Right atrium auricular region (tissue), 2 donors: ENCODE measurements at regions not wholly inside any gene's neighbourhood (a gene's known extent, or its start where the extent isn't known, plus 50 kb on each side); places are given as distances from the start of the nearest gene placed in this dataset.
A peak's percentile ranks its signal among the peaks of the same experiment; 100 is the strongest.

Experiments
- DNase-seq: peaks from one replicate; pipeline ENCODE4 v3.0.0-alpha.2; 2019; ENCODE audit warnings: low spot score
- H3K27ac ChIP-seq, 2 donors: fragments of 200-600 bp; sonication (generic); 1 replicate in 1 of 2; 2 replicates in 1 of 2; pipeline ENCODE4 v1.5.1; 2016 to 2019
- H3K27me3 ChIP-seq, 2 donors: fragments of 200-600 bp; sonication (generic); one replicate each; pipeline versions ENCODE4 v1.5.1 to v1.6.0; 2017 to 2019
- H3K36me3 ChIP-seq: fragments of 200-600 bp; sonication (generic); one replicate; pipeline ENCODE4 v1.5.1; 2016
- H3K4me1 ChIP-seq, 2 donors: fragments of 200-600 bp; sonication (generic); one replicate each; pipeline versions ENCODE4 v1.5.1 to v1.6.0; 2017 to 2019
- H3K4me3 ChIP-seq, 2 donors: fragments of 200-600 bp; sonication (generic); 1 replicate in 1 of 2; 2 replicates in 1 of 2; pipeline ENCODE4 v1.5.1; 2017 to 2019; ENCODE audit warnings: mild to moderate bottlenecking in 1 of 2, moderate library complexity in 1 of 2
- H3K9me3 ChIP-seq, 2 donors: fragments of 200-600 bp; sonication (generic); one replicate each; pipeline ENCODE4 v1.5.1; 2019
- CTCF ChIP-seq, 2 donors: fragments of 200-600 bp; sonication (generic); IDR thresholded peaks; one replicate each; pipeline ENCODE4 v1.5.1; 2019; ENCODE audit warnings: antibody characterized with exemption in 2 of 2

- no peaks in the 10 kb centered on the region for H3K9me3 ChIP-seq
- H3K36me3 ChIP-seq = no peaks in the 10 kb centered on the region
- DNase-seq = peak; percentile 79
These were observed 260.3 kb upstream of the ADAMTS16 start for GRCh38 chr5:4879693-4880303.

GRCh38 chr5:4880304-4880741 lies 259.8 kb upstream of the ADAMTS16 start:
- Histone ChIP-seq H3K9me3 (no peaks in the 10 kb centered on the region), H3K4me3 (no peak overlapping the region), H3K27ac (no peak overlapping the region), H3K27me3 (no peaks in the 10 kb centered on the region), H3K4me1 (no peaks in the 10 kb centered on the region), H3K36me3 (no peaks in the 10 kb centered on the region)
- no peak for DNase-seq
- no peak for TF ChIP-seq CTCF (IDR thresholded peaks at IDR 0.05)

More at GRCh38 chr5:4879693-4880303, 260.3 kb upstream of the ADAMTS16 start:
- H3K4me1 ChIP-seq = no peaks in the 10 kb centered on the region
- no peak overlapping the region for H3K4me3 ChIP-seq
- H3K27me3 ChIP-seq = no peaks in the 10 kb centered on the region
- no peak overlapping the region for H3K27ac ChIP-seq
- peak; percentile 81 to 94 for TF ChIP-seq CTCF (IDR thresholded peaks at IDR 0.05)

- no peaks in the 10 kb centered on the region for H3K27me3 ChIP-seq
- no peaks in the 10 kb centered on the region for H3K36me3 ChIP-seq
- no peak for DNase-seq
- H3K4me3 ChIP-seq = no peak overlapping the region
- no peaks in the 10 kb centered on the region for H3K4me1 ChIP-seq
- no peak for TF ChIP-seq CTCF (IDR thresholded peaks at IDR 0.05)
- H3K9me3 ChIP-seq = no peaks in the 10 kb centered on the region
- no peak overlapping the region for H3K27ac ChIP-seq
These were observed 258.6 kb upstream of the ADAMTS16 start for GRCh38 chr5:4881366-4882002.

GRCh38 chr5:4882186-4882585 lies 257.9 kb upstream of the ADAMTS16 start:
- no peaks in the 10 kb centered on the region for H3K36me3 ChIP-seq
- no peak for TF ChIP-seq CTCF (IDR thresholded peaks at IDR 0.05)

GRCh38 chr5:4883360-4883759 lies 256.8 kb upstream of the ADAMTS16 start:
- no peak for DNase-seq
- no peak for TF ChIP-seq CTCF (IDR thresholded peaks at IDR 0.05)

More at GRCh38 chr5:4882186-4882585, 257.9 kb upstream of the ADAMTS16 start:
- Histone ChIP-seq H3K4me1 (no peaks in the 10 kb centered on the region), H3K27me3 (no peaks in the 10 kb centered on the region), H3K9me3 (no peaks in the 10 kb centered on the region), H3K4me3 (no peak overlapping the region), H3K27ac (no peak overlapping the region)
- no peak for DNase-seq

More at GRCh38 chr5:4883360-4883759, 256.8 kb upstream of the ADAMTS16 start:
- no peak overlapping the region for H3K27ac ChIP-seq
- H3K9me3 ChIP-seq = no peaks in the 10 kb centered on the region
- no peaks in the 10 kb centered on the region for H3K36me3 ChIP-seq
- H3K27me3 ChIP-seq = no peaks in the 10 kb centered on the region
- no peaks in the 10 kb centered on the region for H3K4me1 ChIP-seq
- H3K4me3 ChIP-seq = no peak overlapping the region
